ENCODE measurements at regions not wholly inside any gene's neighbourhood (a gene's known extent, or its start where the extent isn't known, plus 50 kb on each side); places are given as distances from the start of the nearest gene placed in this dataset.

DNA sequence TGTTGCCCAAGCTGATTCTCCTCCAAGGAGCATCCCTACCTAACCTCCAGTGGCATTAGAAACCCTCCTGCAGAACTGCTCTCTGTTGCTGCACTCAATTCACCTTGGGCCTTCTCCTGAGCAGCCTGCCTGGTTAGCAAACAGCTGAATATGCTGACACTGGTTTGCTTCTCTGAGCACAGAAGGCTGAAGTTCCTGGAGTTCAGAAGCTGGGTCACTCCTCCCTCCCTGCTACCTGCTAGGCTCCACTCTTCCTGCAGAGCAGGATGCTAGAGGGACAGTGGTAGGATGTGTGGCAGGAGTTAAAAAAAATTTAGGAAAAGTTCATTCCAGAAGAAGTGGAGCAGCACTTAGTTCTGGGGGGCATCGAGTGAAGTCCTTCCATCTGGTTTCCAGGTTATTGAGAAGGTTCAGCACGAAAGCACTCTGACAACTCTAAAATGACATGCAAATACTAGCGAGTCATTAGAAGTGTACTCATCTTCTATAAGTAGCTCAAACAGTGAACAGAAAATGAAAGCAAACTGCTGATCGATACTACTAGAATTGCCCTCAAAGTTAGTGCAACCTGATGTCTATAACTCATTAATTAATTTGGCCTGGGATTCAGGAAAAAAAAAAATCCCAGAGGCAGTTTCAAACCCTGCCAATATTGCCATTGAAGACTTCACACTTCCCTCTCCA, 293.7 kb downstream of the POU4F1 start:
- TF ChIP-seq CTCF (IDR thresholded peaks at IDR 0.05; ENCODE audit: poor library complexity) (no peak), EZH2 (IDR thresholded peaks at IDR 0.05; ENCODE audit: borderline replicate concordance) (no peak)

All from hepatocyte (in vitro differentiated cells).